GM19099 (cell line): ENCODE measurements at regions not wholly inside any gene's neighbourhood (a gene's known extent, or its start where the extent isn't known, plus 50 kb on each side); places are given as distances from the start of the nearest gene placed in this dataset.

Experiments used
- POLR2A ChIP-seq: IDR thresholded peaks from 3 replicates; pipeline ENCODE4 v1.6.1; 2011; ENCODE audit warnings: low read depth; ENCODE audit not compliant: insufficient read length; ENCODE audit errors: extremely low read depth

GRCh38 chr6:27758491-27758890, 153.7 kb downstream of the OR2B2 start:
- TF ChIP-seq POLR2A: no peak

- peak; percentile 72 for TF ChIP-seq POLR2A
Observed at GRCh38 chr6:27757307-27757706, 154.9 kb downstream of the OR2B2 start.

- TF ChIP-seq POLR2A: no peak
Observed at GRCh38 chr6:27755768-27756167, 156.4 kb downstream of the OR2B2 start.

- TF ChIP-seq POLR2A: no peak
Observed at GRCh38 chr6:27754408-27754782, 157.8 kb downstream of the OR2B2 start.

GRCh38 chr6:27753668-27754407, 158.4 kb downstream of the OR2B2 start:
- peak; percentile 54 for TF ChIP-seq POLR2A

GRCh38 chr6:27752038-27752885, 159.9 kb downstream of the OR2B2 start:
- no peak for TF ChIP-seq POLR2A

- TF ChIP-seq POLR2A: no peak
Observed at GRCh38 chr6:27748661-27749060, 163.5 kb downstream of the OR2B2 start.

GRCh38 chr6:27747637-27748036, 164.6 kb downstream of the OR2B2 start:
- TF ChIP-seq POLR2A: no peak

- TF ChIP-seq POLR2A: no peak
Observed at GRCh38 chr6:27743787-27744186, 168.4 kb downstream of the OR2B2 start.

GRCh38 chr6:27742833-27743573, 169.2 kb downstream of the OR2B2 start:
- TF ChIP-seq POLR2A: no peak

- TF ChIP-seq POLR2A: no peak
Observed at GRCh38 chr6:27736686-27737085, 175.5 kb downstream of the OR2B2 start.

GRCh38 chr6:27728442-27728841, 183.8 kb downstream of the OR2B2 start:
- TF ChIP-seq POLR2A: no peak

- TF ChIP-seq POLR2A: no peak
Observed at GRCh38 chr6:27726619-27727023, 185.6 kb downstream of the OR2B2 start.

GRCh38 chr6:27720607-27721580, 191.3 kb downstream of the OR2B2 start:
- TF ChIP-seq POLR2A: no peak

- TF ChIP-seq POLR2A: no peak
Observed at GRCh38 chr6:27706431-27706830, 205.8 kb downstream of the OR2B2 start.

GRCh38 chr6:27700337-27700736, 211.9 kb downstream of the OR2B2 start:
- TF ChIP-seq POLR2A: no peak
